HepG2 (cell line): ENCODE measurements at regions not wholly inside any gene's neighbourhood (a gene's known extent, or its start where the extent isn't known, plus 50 kb on each side); places are given as distances from the start of the nearest gene placed in this dataset.

Experiments used
- ATAC-seq: fragments of 200-7000 bp; cut with Tn5 transposase; 3 replicates; pipeline ENCODE4 v1.9.1; 2020; ENCODE audit warnings: mild to moderate bottlenecking, moderate library complexity
- BruUV-seq: library from RNA; stranded (reverse); fragments of 400-500 nt; replicated peaks from 2 replicates; lab custom pipeline; 2021; lab: Mats Ljungman, UMichigan
- CTCF ChIA-PET: fragments of 300-600 bp; formaldehyde crosslinking; extraction: SDS; loops from one replicate; lab custom pipeline; 2021; ENCODE audit warnings: low total read pairs, inconsistent platforms, low intra/inter-chr PET ratio; lab: Yijun Ruan, JAX
- POLR2A ChIA-PET: fragments of 350-600 bp; sonication (Branson Sonifier 250); formaldehyde crosslinking; loops from one replicate; lab custom pipeline; 2020; ENCODE audit warnings: antibody characterized with exemption, inconsistent platforms; lab: Yijun Ruan, JAX
- DNase-seq: peaks from one replicate; pipeline ENCODE4 v3.0.0-alpha.2; 2015; ENCODE audit warnings: low spot score
- FAIRE-seq: peaks from 3 replicates; lab custom pipeline; 2011; peaks lifted over from hg19 to GRCh38; lab: Jason Lieb, UNC
- H2AFZ ChIP-seq: one replicate; pipeline ENCODE4 v1.6.1; 2011; ENCODE audit warnings: low read length, inconsistent platforms
- H3K27ac ChIP-seq: fragments of 300-600 bp; 3 replicates; pipeline ENCODE4 v1.8.0; 2011; ENCODE audit warnings: mixed run types, mild to moderate bottlenecking, mixed read lengths, low read length, inconsistent platforms; ENCODE audit not compliant: insufficient read depth; ENCODE audit errors: extremely low read length
- H3K27me3 ChIP-seq, 2 experiments: fragments of 200-600 bp in 1 of 2; 2 replicates in 1 of 2; 3 replicates in 1 of 2; pipeline versions ENCODE4 v1.6.0 to v1.8.0; 2011; ENCODE audit warnings: low read length in 2 of 2, mild to moderate bottlenecking in 2 of 2, moderate library complexity in 2 of 2, inconsistent platforms in 1 of 2; ENCODE audit not compliant: insufficient read depth in 2 of 2, control insufficient read depth in 1 of 2
- H3K36me3 ChIP-seq, 2 experiments: fragments of 200-600 bp in 1 of 2; replicated peaks in 1 of 2; 2 replicates in 1 of 2; 3 replicates in 1 of 2; pipeline versions ENCODE4 v1.5.1 to v1.8.0; 2011; ENCODE audit warnings: low read length in 2 of 2, inconsistent platforms in 1 of 2; ENCODE audit not compliant: insufficient read depth in 2 of 2, control insufficient read depth in 1 of 2
- H3K4me1 ChIP-seq: 2 replicates; pipeline ENCODE4 v1.5.1; 2012; ENCODE audit warnings: low read length, inconsistent platforms; ENCODE audit not compliant: insufficient read depth
- H3K4me2 ChIP-seq: 2 replicates; pipeline ENCODE4 v1.6.0; 2011; ENCODE audit warnings: low read depth, low read length, inconsistent platforms
- H3K4me3 ChIP-seq, 3 experiments: fragments of 200-600 bp in 1 of 3; sonication (generic), shearing (Covaris generic) in 1 of 3; replicated peaks in 1 of 3; 2 replicates each; pipeline ENCODE4 v1.5.1; 2011 to 2016; ENCODE audit warnings: low read length in 3 of 3, inconsistent platforms in 2 of 3, low read depth in 2 of 3, mild to moderate bottlenecking in 2 of 3, control low read depth in 1 of 3, mixed read lengths in 1 of 3; ENCODE audit not compliant: insufficient read depth in 1 of 3
- H3K79me2 ChIP-seq: one replicate; pipeline ENCODE4 v1.6.1; 2011; ENCODE audit warnings: low read length, inconsistent platforms; ENCODE audit not compliant: insufficient read depth
- H3K9ac ChIP-seq: 2 replicates; pipeline ENCODE4 v1.6.0; 2011; ENCODE audit warnings: mild to moderate bottlenecking, low read depth, low read length, inconsistent platforms; ENCODE audit not compliant: insufficient read depth
- H3K9me3 ChIP-seq: 2 replicates; pipeline ENCODE4 v1.5.1; 2012; ENCODE audit warnings: mild to moderate bottlenecking, low read length
- H4K20me1 ChIP-seq: 2 replicates; pipeline ENCODE4 v1.6.0; 2011; ENCODE audit warnings: inconsistent platforms, mild to moderate bottlenecking, low read length, moderate library complexity; ENCODE audit not compliant: insufficient read depth
- SIX4 ChIP-seq: sonication (generic); formaldehyde crosslinking; IDR thresholded peaks from 2 replicates; pipeline ENCODE4 v1.4.0; 2020; ENCODE audit warnings: missing genetic modification reagents
- STAG1 ChIP-seq: sonication (generic); formaldehyde crosslinking; IDR thresholded peaks from 2 replicates; pipeline ENCODE4 v1.4.0; 2020; ENCODE audit warnings: missing genetic modification reagents
- TBX3 ChIP-seq: fragments of 450-650 bp; IDR thresholded peaks from 2 replicates; pipeline ENCODE4 v1.6.1; 2017; ENCODE audit warnings: antibody characterized with exemption, mild to moderate bottlenecking, inconsistent platforms, borderline replicate concordance
- ZNF30 ChIP-seq: sonication (generic); formaldehyde crosslinking; IDR thresholded peaks from 2 replicates; pipeline ENCODE4 v1.5.0; 2020; ENCODE audit warnings: mild to moderate bottlenecking, missing genetic modification reagents
- WGBS: methylation state at CpG from one replicate; pipeline ENCODE4 v1.1.6; 2017; ENCODE audit warnings: low lambda C conversion rate; 5-methylcytosine and 5-hydroxymethylcytosine counted together
- in situ Hi-C: cut with HindIII; loops from 2 replicates; pipeline ENCODE4 v1.10.0; 2017; ENCODE audit warnings: low pct_unique_long_range_greater_than_20kb; ENCODE audit not compliant: extremely low pct_ligation_motif_present
- intact Hi-C: fragments of 100-400 bp; cut with micrococcal nuclease; formaldehyde crosslinking; loops from one replicate; pipeline ENCODE4 v1.10.0; 2022; ENCODE audit not compliant: unreplicated experiment
- TF ChIP-seq, protein P1 (sequence below): sonication (generic); formaldehyde crosslinking; IDR thresholded peaks from 2 replicates; pipeline ENCODE4 v1.5.1; 2020; ENCODE audit warnings: mild to moderate bottlenecking, missing genetic modification reagents, borderline replicate concordance
- TF ChIP-seq, protein P2 (sequence below): sonication (generic); formaldehyde crosslinking; IDR thresholded peaks from 2 replicates; pipeline ENCODE4 v1.5.0; 2020; ENCODE audit warnings: mild to moderate bottlenecking, low read depth, missing genetic modification reagents, borderline replicate concordance

DNA sequence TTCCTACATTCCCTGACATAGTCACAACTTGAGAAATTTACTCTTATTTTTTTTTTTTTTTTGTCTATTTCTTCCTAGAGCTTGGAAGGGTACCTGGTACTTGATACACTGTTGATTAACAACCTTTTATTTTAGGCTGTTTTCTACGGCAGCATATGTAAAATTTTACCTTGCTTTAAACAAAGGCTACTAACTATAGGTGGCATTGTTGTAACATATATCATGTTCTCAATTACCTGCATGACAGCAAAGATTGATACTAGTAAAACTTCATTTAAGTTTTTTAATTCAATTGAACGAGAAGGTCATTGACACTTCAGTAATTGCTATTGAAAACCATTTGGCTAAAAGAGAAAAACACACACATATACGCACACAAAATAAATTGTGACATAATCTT, 238.3 kb upstream of the ESRRG start:
- no peak for ATAC-seq
- 15% methylated on average over 3 of the region's 3 CpGs for WGBS
- no peak for FAIRE-seq

More for the DNA sequence above, 238.3 kb upstream of the ESRRG start:
- Histone ChIP-seq H3K9ac (no peak overlapping the region), H3K36me3 (no peaks in the 10 kb centered on the region), H3K4me3 (no peak overlapping the region), H3K9me3 (no peaks in the 10 kb centered on the region), H3K79me2 (no peaks in the 10 kb centered on the region), H3K27ac (no peak overlapping the region), H3K27me3 (no peaks in the 10 kb centered on the region), H4K20me1 (no peaks in the 10 kb centered on the region), H2AFZ (no peak overlapping the region), H3K4me1 (no peaks in the 10 kb centered on the region), H3K4me2 (no peak overlapping the region)
- BruUV-seq: no TSS peak
- DNase-seq: no peak
- ChIA-PET CTCF (no interaction called here), POLR2A (no interaction called here)
- peak; percentile 26 for TF ChIP-seq STAG1 (CRISPR knock-in tag)
- no peak for TF ChIP-seq SIX4 (CRISPR knock-in tag)
- TF ChIP-seq, protein P1, sequence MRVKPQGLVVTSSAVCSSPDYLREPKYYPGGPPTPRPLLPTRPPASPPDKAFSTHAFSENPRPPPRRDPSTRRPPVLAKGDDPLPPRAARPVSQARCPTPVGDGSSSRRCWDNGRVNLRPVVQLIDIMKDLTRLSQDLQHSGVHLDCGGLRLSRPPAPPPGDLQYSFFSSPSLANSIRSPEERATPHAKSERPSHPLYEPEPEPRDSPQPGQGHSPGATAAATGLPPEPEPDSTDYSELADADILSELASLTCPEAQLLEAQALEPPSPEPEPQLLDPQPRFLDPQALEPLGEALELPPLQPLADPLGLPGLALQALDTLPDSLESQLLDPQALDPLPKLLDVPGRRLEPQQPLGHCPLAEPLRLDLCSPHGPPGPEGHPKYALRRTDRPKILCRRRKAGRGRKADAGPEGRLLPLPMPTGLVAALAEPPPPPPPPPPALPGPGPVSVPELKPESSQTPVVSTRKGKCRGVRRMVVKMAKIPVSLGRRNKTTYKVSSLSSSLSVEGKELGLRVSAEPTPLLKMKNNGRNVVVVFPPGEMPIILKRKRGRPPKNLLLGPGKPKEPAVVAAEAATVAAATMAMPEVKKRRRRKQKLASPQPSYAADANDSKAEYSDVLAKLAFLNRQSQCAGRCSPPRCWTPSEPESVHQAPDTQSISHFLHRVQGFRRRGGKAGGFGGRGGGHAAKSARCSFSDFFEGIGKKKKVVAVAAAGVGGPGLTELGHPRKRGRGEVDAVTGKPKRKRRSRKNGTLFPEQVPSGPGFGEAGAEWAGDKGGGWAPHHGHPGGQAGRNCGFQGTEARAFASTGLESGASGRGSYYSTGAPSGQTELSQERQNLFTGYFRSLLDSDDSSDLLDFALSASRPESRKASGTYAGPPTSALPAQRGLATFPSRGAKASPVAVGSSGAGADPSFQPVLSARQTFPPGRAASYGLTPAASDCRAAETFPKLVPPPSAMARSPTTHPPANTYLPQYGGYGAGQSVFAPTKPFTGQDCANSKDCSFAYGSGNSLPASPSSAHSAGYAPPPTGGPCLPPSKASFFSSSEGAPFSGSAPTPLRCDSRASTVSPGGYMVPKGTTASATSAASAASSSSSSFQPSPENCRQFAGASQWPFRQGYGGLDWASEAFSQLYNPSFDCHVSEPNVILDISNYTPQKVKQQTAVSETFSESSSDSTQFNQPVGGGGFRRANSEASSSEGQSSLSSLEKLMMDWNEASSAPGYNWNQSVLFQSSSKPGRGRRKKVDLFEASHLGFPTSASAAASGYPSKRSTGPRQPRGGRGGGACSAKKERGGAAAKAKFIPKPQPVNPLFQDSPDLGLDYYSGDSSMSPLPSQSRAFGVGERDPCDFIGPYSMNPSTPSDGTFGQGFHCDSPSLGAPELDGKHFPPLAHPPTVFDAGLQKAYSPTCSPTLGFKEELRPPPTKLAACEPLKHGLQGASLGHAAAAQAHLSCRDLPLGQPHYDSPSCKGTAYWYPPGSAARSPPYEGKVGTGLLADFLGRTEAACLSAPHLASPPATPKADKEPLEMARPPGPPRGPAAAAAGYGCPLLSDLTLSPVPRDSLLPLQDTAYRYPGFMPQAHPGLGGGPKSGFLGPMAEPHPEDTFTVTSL: no peak
- TF ChIP-seq ZNF30: no peak
- TF ChIP-seq, protein P2, sequence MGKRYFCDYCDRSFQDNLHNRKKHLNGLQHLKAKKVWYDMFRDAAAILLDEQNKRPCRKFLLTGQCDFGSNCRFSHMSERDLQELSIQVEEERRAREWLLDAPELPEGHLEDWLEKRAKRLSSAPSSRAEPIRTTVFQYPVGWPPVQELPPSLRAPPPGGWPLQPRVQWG: no peak
- no peak for TF ChIP-seq TBX3
- intact Hi-C loops (loop anchor here (5.0 kb wide), 1 partner anchor 786 kb away; no protein-coding TSS in a partner anchor), in situ Hi-C loops (no loop called here)
